ENCODE measurements at regions not wholly inside any gene's neighbourhood (a gene's known extent, or its start where the extent isn't known, plus 50 kb on each side); places are given as distances from the start of the nearest gene placed in this dataset.

- TF ChIP-seq, protein P1, sequence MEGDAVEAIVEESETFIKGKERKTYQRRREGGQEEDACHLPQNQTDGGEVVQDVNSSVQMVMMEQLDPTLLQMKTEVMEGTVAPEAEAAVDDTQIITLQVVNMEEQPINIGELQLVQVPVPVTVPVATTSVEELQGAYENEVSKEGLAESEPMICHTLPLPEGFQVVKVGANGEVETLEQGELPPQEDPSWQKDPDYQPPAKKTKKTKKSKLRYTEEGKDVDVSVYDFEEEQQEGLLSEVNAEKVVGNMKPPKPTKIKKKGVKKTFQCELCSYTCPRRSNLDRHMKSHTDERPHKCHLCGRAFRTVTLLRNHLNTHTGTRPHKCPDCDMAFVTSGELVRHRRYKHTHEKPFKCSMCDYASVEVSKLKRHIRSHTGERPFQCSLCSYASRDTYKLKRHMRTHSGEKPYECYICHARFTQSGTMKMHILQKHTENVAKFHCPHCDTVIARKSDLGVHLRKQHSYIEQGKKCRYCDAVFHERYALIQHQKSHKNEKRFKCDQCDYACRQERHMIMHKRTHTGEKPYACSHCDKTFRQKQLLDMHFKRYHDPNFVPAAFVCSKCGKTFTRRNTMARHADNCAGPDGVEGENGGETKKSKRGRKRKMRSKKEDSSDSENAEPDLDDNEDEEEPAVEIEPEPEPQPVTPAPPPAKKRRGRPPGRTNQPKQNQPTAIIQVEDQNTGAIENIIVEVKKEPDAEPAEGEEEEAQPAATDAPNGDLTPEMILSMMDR (IDR thresholded peaks at IDR 0.05) = no peak
- no peak for TF ChIP-seq SMC3 (IDR thresholded peaks at IDR 0.05; ENCODE audit: low read depth, low read length)
- TF ChIP-seq USF2 (IDR thresholded peaks at IDR 0.05; ENCODE audit: borderline replicate concordance, low read depth, low read length) = no peak
- TF ChIP-seq, protein P2, sequence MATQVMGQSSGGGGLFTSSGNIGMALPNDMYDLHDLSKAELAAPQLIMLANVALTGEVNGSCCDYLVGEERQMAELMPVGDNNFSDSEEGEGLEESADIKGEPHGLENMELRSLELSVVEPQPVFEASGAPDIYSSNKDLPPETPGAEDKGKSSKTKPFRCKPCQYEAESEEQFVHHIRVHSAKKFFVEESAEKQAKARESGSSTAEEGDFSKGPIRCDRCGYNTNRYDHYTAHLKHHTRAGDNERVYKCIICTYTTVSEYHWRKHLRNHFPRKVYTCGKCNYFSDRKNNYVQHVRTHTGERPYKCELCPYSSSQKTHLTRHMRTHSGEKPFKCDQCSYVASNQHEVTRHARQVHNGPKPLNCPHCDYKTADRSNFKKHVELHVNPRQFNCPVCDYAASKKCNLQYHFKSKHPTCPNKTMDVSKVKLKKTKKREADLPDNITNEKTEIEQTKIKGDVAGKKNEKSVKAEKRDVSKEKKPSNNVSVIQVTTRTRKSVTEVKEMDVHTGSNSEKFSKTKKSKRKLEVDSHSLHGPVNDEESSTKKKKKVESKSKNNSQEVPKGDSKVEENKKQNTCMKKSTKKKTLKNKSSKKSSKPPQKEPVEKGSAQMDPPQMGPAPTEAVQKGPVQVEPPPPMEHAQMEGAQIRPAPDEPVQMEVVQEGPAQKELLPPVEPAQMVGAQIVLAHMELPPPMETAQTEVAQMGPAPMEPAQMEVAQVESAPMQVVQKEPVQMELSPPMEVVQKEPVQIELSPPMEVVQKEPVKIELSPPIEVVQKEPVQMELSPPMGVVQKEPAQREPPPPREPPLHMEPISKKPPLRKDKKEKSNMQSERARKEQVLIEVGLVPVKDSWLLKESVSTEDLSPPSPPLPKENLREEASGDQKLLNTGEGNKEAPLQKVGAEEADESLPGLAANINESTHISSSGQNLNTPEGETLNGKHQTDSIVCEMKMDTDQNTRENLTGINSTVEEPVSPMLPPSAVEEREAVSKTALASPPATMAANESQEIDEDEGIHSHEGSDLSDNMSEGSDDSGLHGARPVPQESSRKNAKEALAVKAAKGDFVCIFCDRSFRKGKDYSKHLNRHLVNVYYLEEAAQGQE (IDR thresholded peaks at IDR 0.05; ENCODE audit: low read depth, low read length) = no peak
- no peak for TF ChIP-seq RCOR1 (IDR thresholded peaks at IDR 0.05; ENCODE audit: low read length)
Observed at GRCh38 chr12:54704202-54704601, 56.0 kb upstream of the DCD start.

All from SK-N-SH (cell line).